ENCODE measurements at regions not wholly inside any gene's neighbourhood (a gene's known extent, or its start where the extent isn't known, plus 50 kb on each side); places are given as distances from the start of the nearest gene placed in this dataset.

DNA sequence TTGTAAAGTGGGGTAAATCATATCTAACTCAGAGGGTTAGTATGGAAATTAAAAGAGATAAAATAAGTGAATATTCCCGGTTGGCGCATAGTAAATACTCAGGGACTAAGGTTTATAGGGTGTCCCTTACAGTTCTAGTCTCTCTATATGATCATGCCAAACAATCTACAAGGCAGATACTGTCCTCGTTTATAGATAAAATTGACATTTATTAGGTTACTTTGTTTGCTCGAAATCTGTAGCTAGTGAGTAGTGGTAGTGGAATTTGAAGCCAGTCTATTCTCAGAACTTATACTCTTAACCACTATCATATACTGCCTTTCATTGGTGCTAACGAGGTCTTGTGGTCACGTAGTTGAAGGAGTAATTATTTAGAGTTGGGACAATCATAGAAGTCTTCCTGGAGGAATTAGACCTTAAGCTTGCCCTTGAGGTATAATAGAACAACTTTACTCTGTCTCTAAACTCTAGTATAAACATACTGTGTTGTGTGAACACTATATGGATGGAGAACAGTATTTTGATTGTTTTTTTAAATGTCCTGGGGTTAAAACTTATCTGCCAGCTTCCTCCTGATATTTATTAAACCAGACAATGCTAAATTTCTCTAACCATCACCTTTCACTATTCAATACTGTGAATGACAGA is 324.0 kb downstream of the STIM2 start:
- DNase-seq (ENCODE audit: low read depth), result no peak

DNA sequence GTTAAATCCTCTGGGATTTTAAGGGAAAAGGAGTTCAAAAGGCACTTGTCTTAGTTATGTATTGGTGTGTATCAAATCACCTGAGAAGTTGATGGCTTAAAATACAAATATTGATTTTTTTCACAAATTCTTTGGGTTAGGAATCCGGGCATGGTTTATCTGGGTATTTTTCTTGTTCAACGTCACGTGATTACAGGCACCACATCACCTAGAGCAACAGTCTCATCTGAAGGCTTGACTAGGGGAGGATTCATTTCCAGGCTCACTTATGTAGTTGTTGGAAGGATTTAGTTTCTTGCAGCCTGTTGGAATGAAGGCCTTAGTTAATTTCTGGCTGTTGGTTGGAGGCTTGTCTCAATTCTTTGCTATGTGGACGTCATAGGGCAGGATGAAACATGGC is 326.1 kb downstream of the STIM2 start:
- DNase-seq (ENCODE audit: low read depth), result no peak

DNA sequence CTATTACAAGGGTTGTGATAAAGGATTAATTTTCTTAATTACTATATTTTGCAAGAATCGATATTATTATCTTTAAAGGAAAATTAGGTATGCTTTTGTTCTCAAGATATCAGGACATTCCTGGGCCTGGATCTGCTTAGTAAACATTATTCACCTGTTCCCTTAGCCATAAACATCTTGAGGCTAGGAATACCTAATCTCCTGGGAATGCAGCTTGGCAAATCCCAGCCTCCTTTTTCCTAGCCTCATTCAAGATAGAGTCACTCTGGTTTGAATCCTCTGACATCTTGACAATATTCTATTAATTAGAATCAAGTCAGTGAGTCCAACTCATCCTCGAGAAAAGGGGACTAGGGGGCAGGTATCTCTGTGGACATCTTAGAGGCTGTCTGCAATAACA is 327.1 kb downstream of the STIM2 start:
- DNase-seq (ENCODE audit: low read depth), result no peak

DNA sequence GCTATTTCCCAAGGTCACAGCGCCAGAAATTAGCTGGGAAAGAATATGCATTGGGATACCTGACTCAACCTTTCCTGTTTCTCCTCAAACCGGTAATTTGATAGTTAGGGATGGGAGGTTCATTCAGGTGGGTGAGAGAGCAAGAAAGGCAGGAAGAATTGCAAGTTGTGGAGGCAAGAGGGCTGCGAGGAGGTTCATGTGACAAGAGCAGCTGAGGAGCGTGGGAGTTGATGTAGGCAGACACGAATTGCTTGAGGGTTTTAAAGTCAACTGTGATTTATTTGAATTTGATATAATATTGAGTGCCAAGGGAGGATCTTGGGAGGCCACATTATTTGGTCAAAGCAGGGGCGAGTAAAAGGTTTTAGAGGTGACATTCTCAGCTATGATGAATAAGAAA is 329.0 kb downstream of the STIM2 start:
- DNase-seq (ENCODE audit: low read depth), result no peak

DNA sequence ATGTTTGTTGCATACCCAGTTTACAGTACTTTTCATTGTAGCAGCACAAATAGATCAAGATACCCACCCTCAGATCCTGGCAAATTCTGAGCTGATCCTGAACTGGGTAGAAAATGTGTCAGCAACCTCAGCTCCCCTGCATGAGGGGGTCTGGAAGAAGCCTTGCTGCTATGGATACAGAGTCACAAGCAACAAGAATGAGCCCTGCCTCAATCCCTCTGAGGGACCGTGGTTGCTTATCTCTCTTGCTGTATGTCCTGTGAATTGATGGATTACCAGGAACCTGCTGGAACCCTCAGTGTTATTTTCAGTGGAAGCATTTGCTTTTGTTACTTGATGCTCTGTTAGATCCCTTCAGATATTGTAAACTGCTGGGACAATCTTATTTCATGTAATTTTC is 331.0 kb downstream of the STIM2 start:
- no peak for DNase-seq (ENCODE audit: low read depth)

DNA sequence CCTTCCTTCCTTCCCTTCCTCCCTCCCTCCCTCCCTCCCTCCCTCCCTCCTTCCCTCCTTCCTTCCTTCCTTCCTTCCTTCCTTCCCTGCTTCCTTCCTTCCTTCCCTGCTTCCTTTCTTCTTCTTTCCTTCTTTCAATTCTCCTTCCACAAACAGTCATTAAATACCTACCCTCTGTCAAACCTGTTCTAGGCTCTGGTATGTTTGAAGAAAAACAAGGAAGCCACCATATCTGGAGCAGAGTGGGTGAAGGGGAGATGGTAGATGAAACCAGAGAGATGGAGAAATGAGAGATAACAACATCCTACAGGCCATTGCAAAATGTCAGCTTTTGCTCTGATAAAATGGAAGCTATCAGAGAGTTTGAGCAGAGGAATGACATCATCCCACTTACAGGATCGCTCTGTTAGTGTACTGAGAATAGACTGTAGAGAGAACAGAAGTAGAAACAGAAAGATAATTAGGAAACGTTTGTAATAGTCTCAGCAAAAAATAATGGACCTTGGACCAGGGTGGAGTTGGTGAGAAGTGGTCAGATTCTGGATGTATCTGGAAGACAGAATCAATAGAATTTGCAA is 334.0 kb downstream of the STIM2 start:
- no peak for DNase-seq (ENCODE audit: low read depth)

DNA sequence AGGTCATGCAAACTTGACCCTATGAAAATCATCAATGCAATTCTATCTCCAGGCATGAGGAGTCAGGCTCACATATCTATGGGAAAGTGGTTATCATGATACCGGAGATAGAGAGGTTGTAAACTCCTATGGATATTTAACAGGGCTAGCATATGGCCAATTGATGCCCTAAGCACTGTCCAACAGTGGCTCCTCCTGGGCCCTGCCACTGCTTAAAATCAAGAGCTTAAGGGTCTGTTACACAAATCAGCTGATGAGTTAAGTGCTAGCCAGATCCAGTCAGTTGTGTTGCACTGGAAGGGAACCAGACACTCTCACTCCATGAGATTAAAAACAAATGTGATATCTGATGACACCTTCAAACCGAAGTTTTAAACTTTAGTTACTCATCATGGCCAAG is 337.6 kb downstream of the STIM2 start:
- DNase-seq (ENCODE audit: low read depth), result no peak

DNA sequence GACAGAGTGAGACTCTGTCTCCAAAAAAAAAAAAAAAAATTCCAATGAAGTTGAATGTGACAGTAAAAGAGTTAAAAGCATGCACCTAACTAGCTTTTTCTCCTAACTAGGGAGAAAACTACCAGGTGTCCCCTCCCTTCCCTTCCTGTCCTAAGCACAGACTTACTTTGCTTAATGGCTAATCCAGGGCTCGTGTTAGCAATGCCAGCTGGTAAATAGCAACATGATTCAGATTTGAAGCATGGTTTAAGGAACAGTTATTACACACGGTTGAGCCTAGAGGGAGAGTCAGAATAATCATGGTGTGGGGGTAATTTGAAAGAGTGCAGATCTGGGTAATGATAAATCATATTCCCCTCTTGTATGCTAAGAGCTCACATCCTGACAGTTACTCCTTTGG is 338.3 kb downstream of the STIM2 start:
- DNase-seq (ENCODE audit: low read depth), result no peak

DNA sequence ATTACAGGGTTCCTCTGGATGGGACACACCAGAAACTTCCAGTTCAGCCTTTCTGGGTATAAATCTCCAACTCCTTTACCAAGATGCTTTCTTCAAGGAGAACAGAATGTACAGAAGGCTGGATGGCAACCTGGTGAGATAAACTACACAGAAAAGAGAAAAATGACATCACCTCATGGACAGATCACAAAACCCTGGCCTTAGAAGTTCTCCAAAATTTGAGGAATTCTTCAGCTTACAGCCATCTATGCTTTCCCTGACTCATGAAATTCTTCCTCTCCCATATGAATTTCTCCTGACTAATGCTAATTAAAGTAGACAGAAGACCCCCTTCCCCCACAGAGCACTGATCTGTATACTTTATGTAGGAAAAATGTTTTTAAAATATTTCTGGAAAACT is 345.4 kb downstream of the STIM2 start:
- DNase-seq (ENCODE audit: low read depth), result no peak

DNA sequence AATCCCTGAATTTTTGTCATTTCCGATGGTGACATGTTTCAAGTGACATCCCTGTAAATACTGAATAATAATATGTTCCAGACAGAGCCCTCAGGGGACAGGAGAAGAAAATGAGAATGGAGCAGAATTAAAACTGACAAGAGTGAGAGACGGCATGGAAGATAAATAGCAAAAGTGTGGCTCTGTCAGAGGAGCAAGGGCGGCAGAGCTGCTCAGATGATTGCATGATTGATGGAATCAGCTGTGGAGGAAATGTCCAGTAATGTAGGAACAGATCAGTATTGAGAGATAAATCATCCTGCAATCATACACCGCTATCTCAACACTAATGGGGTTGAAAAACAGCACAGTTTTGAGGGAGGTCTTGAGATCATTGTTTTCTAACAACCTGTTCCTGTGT is 350.3 kb downstream of the STIM2 start:
- DNase-seq (ENCODE audit: low read depth), result no peak

DNA sequence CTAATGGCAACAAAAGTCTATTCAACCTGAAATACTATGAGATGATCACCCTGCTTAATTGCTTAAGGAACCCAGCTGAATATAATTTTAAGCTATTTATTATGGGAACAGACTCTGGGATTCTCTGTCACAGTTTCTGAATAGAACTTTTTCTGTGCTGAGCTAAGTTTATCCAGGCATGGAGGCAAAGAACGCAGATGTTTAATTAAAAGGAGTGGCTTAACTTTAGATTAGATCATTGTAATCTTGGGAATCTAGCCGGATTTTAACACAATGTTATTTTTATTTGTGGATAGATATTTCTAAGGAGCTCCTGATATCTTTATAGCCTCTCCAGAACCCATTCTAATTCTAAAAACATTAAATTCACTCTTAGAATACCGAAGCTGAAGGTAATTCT is 353.4 kb downstream of the STIM2 start:
- no peak for DNase-seq (ENCODE audit: low read depth)

DNA sequence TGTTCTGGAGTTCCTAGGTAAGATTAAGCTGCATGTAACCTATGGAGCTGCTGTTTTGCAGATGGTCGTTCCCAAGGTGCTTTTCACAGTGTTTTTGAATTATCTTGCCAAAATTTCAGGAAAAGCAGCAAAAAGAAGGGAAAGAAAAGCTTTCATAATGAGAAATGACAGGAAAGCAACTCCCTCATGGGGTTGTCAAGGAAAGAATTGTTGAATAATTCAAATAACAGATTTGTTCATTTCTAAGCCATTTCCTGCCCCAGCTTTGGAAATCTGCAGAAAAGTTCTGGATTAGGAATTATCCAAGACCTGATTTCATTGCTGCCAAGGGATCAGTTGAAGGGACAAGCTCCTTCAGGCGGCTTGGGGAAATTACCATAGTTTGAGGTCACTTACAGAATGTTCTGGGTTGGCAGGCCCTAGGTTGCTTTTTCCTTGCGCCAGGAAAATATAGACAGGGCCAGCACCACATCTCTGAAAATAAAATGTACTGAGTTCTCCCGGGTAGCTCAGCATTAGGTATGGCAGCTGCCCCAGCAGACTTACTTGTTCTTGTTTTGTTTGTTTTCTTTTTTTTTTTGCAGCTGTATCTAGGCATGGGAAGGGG is 354.7 kb downstream of the STIM2 start:
- DNase-seq (ENCODE audit: low read depth), result no peak

DNA sequence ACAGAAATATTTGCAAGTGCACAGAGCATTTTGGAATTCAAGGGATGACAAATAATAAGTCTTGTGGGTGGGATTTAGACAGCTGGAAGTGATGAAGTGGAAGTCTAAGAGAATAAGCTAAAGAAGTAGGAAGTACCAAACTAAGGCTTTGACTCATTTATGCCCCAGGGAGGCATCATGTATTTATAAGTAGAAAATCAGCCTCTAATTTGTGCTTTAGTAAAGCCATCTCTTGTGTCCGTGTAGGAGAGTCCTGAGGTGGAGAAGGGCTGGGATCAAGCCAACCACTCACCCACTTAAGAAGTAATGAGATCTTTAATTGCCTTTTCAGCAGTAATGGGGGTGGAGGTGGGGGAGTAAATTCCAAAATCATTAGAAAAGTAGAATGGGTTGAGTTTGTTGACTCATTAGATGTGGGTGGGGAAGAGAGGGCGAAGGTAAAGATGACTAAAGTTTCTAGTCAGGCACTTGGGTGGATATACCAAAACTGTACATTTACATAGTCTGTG is 356.7 kb downstream of the STIM2 start:
- peak; percentile 22 for DNase-seq (ENCODE audit: low read depth)

DNA sequence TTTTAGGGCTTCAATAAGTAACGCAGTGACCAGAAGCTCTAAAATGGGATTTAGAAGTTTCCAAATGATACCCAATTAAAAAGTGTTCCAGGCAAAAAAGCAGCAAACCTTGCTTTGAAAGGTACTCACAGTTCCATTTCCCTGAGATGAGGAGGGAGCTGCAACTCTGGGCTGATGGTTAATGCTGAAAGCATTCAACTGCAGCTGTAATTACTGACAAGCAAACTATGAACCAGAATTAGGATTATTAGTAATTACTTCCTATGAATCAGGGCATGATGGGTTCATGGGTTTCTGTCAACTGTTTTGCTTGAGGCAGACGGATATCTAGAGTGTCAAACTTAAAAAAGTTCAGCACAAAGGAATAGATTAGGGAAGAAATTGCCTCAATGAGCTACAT is 357.4 kb downstream of the STIM2 start:
- DNase-seq (ENCODE audit: low read depth), result no peak

DNA sequence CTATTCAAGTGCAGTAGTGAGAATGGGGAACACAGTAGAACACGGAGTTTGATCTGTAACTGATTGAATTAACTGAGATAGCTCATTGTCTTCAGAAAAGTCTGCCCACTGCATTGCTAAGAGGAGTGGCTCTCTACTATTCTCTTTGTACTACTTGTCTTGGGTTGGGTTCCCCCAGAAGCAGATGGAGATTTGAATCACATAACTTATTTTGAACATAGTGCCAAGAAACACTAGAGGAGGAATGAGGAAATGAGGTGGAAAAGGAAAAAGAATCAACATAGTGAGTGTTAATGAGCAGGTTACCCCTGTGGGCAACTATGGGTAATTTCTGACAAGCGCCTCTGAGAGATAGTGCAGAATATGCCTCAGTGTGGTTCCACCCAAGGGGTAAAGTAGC is 362.7 kb downstream of the STIM2 start:
- no peak for DNase-seq (ENCODE audit: low read depth)

DNA sequence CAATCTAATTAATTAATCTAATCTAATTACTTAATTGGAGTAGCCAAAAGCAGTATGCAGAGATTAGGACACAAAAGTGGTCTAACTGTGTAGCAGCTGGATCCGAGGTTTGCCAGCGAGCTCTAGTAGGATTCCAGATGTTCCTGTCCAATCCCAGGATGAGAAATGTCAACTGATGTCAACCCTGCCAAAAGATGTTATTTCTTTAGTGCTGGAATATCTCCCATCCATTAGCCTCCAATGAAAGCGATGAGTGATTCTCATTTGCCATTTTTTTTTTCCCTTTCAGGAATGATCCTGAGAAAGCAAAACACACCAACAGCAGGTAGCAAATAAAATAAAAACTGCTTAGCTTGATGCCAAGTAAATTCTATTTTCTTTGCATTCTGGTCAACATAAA is 372.9 kb downstream of the STIM2 start:
- no peak for DNase-seq (ENCODE audit: low read depth)

DNA sequence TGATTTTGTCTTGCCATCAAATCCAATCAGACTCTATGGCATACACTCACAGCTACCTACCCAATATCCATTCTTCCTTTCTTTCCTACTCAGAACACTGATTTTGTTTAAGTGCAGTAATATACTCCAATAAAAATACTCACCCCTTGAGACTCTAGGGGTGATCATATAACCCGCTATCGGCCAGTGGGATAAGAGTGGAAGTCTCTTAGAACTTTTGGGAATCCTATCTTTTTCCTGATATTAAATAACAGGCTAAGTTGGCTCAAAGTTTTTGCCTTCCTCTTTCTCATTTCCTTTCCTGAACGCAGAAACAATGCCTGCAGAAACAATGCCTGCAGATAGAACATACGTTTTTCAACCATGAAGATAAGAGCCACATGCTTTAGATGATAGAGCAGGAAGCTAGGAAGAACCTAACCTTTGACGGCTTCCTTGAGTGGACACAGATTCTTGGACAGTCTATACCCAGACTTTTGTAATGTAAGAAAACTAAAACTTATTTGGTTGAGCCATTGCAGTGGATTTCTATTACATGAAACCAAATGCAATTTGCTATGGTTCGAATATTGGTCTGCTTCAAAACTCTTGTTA is 373.8 kb downstream of the STIM2 start:
- no peak for DNase-seq (ENCODE audit: low read depth)

DNA sequence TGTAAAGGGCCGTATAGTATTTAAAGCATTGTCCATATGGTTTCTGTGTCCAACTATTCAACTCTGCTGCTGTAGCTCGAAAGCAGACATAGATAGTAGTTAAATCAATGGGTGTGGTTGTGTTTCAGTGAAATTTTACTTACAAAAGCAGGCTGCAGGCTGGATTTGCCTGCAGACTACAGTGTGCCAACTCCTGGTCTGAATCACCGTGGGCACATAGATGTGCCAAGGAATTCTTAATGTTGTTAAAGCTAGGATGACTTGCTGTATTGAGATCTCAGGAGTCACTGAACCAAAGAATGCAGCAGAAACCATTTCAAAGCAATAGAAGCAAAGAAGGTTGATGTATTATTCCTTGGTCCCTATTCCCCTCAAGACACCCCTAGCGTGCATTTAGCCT is 379.0 kb downstream of the STIM2 start:
- DNase-seq (ENCODE audit: low read depth), result no peak

DNA sequence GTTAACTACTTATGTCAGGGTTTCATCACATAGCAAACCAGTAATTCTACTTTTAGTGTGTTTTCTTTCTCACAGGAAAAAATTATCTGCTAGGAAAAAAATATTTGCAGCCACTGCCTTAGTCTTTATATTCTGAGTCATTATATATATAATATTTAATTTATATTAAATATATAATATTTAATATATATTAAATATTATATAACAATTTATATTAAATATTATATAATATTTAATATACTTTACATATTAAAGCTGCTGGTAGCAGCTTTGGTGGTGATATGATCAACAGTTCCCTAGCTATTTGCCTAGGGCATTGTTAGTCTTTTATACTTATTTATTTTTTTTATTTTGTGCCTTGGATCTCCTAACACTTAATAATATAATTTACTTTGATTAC is 381.6 kb downstream of the STIM2 start:
- no peak for DNase-seq (ENCODE audit: low read depth)

DNA sequence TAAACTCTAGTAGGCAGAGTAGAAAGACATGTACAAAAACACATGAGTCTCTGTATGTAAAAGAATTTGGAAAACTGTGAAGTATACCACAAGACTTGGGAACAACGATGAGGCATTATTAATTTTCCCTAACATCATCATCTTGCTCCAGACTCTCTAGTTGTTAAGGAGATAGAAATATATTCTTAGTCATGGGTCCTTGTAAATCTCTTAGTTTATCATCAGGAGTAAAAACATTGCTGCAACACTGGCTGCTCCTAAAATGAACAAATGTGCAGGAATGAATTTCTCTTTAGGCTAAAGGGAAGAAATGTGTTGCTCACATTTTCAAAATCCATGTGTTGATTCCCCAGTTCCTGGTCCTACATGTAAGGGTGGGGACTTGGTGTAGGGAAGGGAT is 384.6 kb downstream of the STIM2 start:
- no peak for DNase-seq (ENCODE audit: low read depth)

DNA sequence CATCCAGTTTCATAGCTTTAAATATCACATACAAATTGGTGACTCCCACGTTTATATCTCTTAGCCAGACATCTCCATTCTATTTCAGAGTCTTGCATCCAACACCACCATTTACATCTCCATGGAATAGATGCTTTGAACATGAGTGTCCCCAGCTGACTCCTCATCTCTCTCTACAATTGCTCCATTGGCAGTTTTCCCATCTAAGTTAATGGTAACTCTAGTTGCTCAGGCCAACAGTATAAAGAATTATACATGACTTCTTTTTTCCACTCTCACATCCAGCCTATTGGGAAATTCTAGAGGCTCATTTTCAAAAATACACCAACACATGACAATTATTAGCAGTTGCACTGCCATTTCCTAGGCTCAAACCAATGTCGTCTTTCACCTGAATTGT is 388.2 kb downstream of the STIM2 start:
- DNase-seq (ENCODE audit: low read depth), result peak; percentile 32

DNA sequence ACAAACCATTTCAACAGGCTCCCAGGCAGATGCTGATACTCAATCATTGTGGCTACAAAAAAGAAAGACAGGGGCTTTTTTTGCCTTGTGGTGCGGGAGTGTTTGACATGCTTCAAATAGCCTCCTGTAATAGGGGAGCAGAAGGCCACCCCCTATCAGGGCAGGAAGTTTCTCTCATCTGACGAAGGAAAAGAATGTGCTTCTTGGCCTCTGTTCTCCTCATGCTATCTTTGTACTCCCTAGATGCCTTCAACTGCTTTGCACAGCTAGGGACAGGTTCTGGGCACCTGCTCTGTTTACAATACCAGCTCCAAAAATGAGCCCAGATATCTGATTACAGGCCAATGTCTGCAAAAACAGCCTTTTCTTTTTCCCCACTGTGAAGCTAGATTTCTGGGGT is 391.1 kb downstream of the STIM2 start:
- DNase-seq (ENCODE audit: low read depth), result no peak

DNA sequence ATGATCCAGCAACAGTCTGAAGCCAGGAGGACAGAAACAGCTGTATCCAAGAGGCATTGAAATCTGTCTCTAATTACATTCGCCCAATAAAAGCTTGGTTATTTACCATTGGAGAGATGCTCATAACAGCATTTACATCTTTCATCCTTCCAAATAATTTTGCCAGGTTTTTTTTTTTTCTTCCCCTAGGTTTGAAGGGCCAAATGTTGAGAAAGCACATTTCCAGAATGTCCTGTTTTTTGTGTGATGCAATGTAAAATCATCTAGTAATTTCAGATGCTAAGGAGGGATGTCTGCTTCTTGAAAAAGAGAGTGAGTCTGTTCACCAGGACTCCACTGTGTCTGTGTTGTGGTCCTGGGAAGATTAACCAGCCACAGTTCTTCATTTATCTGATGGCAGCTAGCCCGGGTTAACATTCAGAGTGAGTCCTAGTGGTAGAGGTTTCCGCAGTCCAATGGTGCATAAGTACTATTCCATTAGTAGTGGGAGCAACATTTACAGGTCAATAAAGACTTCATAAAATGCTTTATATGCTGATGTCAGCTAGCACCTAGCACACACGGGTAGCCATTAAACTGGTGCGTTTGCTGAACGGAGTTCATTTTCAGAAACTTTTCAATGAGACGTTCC is 406.8 kb downstream of the STIM2 start:
- no peak for DNase-seq (ENCODE audit: low read depth)
